ENCODE measurements at regions not wholly inside any gene's neighbourhood (a gene's known extent, or its start where the extent isn't known, plus 50 kb on each side); places are given as distances from the start of the nearest gene placed in this dataset.
"Not testable (repeated sequence)": the region's sequence is repeated elsewhere in the genome, so short reads cannot be mapped to it uniquely, and the experiment has no call there.

GRCh38 chr3:6449099-6449498 is 411.8 kb upstream of the GRM7 start:
- TF ChIP-seq CTCF (IDR thresholded peaks at IDR 0.05), result no peak
- peaks cover 2% of the 10 kb centered on the region for H3K27me3 Mint-ChIP-seq (ENCODE audit: low read depth, poor library complexity)

GRCh38 chr3:6452974-6453373 is 407.9 kb upstream of the GRM7 start:
- Mint-ChIP-seq H3K9me3 (no peaks in the 10 kb centered on the region), H3K36me3 (ENCODE audit: low read depth) (no peaks in the 10 kb centered on the region), H3K27me3 (ENCODE audit: low read depth, poor library complexity) (peaks cover 2% of the 10 kb centered on the region), H3K4me1 (no peaks in the 10 kb centered on the region), H3K27ac (no peak overlapping the region), H3K4me3 (no peak overlapping the region)
- no peak for TF ChIP-seq CTCF (IDR thresholded peaks at IDR 0.05)
- DNase-seq, result no peak

More at GRCh38 chr3:6449099-6449498, 411.8 kb upstream of the GRM7 start:
- H3K9me3 Mint-ChIP-seq, result no peaks in the 10 kb centered on the region
- no peak overlapping the region for H3K27ac Mint-ChIP-seq
- H3K36me3 Mint-ChIP-seq (ENCODE audit: low read depth), result no peaks in the 10 kb centered on the region
- no peaks in the 10 kb centered on the region for H3K4me1 Mint-ChIP-seq
- no peak overlapping the region for H3K4me3 Mint-ChIP-seq
- DNase-seq, result no peak

- TF ChIP-seq CTCF (IDR thresholded peaks at IDR 0.05), result no peak
- DNase-seq, result no peak
- H3K36me3 Mint-ChIP-seq (ENCODE audit: low read depth), result no peaks in the 10 kb centered on the region
- no peaks in the 10 kb centered on the region for H3K9me3 Mint-ChIP-seq
- no peak overlapping the region for H3K27ac Mint-ChIP-seq
- no peak overlapping the region for H3K4me3 Mint-ChIP-seq
- H3K27me3 Mint-ChIP-seq (ENCODE audit: low read depth, poor library complexity), result peaks cover 6% of the 10 kb centered on the region
- no peaks in the 10 kb centered on the region for H3K4me1 Mint-ChIP-seq
Measured at GRCh38 chr3:6455031-6455430, 405.9 kb upstream of the GRM7 start.

GRCh38 chr3:6467186-6467585 is 393.7 kb upstream of the GRM7 start:
- no peak for TF ChIP-seq CTCF (IDR thresholded peaks at IDR 0.05)
- Mint-ChIP-seq H3K27ac (no peak overlapping the region), H3K9me3 (peaks cover 5% of the 10 kb centered on the region), H3K4me3 (no peak overlapping the region), H3K4me1 (no peaks in the 10 kb centered on the region), H3K27me3 (ENCODE audit: low read depth, poor library complexity) (peaks cover 10% of the 10 kb centered on the region), H3K36me3 (ENCODE audit: low read depth) (no peaks in the 10 kb centered on the region)
- DNase-seq, result no peak

- no peak overlapping the region for H3K27ac Mint-ChIP-seq
- H3K36me3 Mint-ChIP-seq (ENCODE audit: low read depth), result no peaks in the 10 kb centered on the region
- no peaks in the 10 kb centered on the region for H3K4me1 Mint-ChIP-seq
- DNase-seq, result no peak
- no peak for TF ChIP-seq CTCF (IDR thresholded peaks at IDR 0.05)
- H3K4me3 Mint-ChIP-seq, result no peak overlapping the region
- H3K9me3 Mint-ChIP-seq, result no peaks in the 10 kb centered on the region
- H3K27me3 Mint-ChIP-seq (ENCODE audit: low read depth, poor library complexity), result peaks cover 10% of the 10 kb centered on the region
Measured at GRCh38 chr3:6468589-6468988, 392.3 kb upstream of the GRM7 start.

GRCh38 chr3:6471744-6472143 is 389.2 kb upstream of the GRM7 start:
- Mint-ChIP-seq H3K36me3 (ENCODE audit: low read depth) (no peaks in the 10 kb centered on the region), H3K27ac (no peak overlapping the region), H3K4me1 (no peaks in the 10 kb centered on the region), H3K9me3 (no peaks in the 10 kb centered on the region), H3K4me3 (no peak overlapping the region), H3K27me3 (ENCODE audit: low read depth, poor library complexity) (peaks cover 7% of the 10 kb centered on the region)
- DNase-seq, result no peak
- TF ChIP-seq CTCF (IDR thresholded peaks at IDR 0.05), result no peak

GRCh38 chr3:6490487-6491327 is 370.2 kb upstream of the GRM7 start:
- DNase-seq; H3K27me3 Mint-ChIP-seq (ENCODE audit: low read depth, poor library complexity); H3K27ac Mint-ChIP-seq: not testable (repeated sequence)
- H3K9me3 Mint-ChIP-seq, result peaks cover 26% of the 10 kb centered on the region
- peaks cover 17% of the 10 kb centered on the region for H3K36me3 Mint-ChIP-seq (ENCODE audit: low read depth)
- peak overlapping the region; percentile 69 for H3K4me3 Mint-ChIP-seq
- peaks cover 10% of the 10 kb centered on the region for H3K4me1 Mint-ChIP-seq

Measured in nephron progenitor cell (in vitro differentiated cells).